ENCODE measurements at regions not wholly inside any gene's neighbourhood (a gene's known extent, or its start where the extent isn't known, plus 50 kb on each side); places are given as distances from the start of the nearest gene placed in this dataset.

DNA sequence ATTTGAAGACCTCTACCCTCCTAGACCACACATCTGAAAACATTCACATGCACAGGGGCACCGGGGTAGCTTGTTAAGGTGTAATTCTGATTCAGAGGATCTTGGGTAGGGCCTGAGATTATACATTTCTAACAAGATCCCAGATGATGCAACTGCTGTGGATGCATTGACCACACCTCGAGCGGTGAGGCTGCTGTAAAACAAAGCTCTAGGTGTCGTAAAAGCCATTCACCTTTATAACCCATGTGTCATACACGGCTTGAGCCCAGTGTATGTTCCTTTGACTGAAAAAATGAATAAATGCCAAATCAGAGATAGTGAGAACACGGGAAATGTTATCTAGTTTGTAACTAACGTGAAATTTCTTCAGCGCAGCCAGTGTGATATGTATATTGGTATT, 1578.2 kb upstream of the WWC1 start:
- Histone ChIP-seq H3K9ac (ENCODE audit: insufficient read depth, low read length, poor library complexity, severe bottlenecking) (no peak overlapping the region), H3K4me1 (ENCODE audit: control insufficient read depth in 1 of 2, insufficient read depth in 2 of 2, low read length in 2 of 2) (no peaks in the 10 kb centered on the region), H3K27me3 (ENCODE audit: control insufficient read depth in 2 of 2, insufficient read depth in 2 of 2, low read length in 2 of 2) (no peaks in the 10 kb centered on the region), H4K20me1 (ENCODE audit: insufficient read depth, low read length) (no peaks in the 10 kb centered on the region), H3K79me2 (ENCODE audit: insufficient read depth, low read length) (no peaks in the 10 kb centered on the region), H3K4me3 (replicated peaks in 1 of 3; ENCODE audit: low read depth in 2 of 3, low read length in 3 of 3) (no peak overlapping the region), H3K9me3 (replicated peaks in 1 of 2; ENCODE audit: control insufficient read depth in 1 of 2, insufficient read depth in 1 of 2, low read length in 2 of 2) (peaks cover 11 to 18% of the 10 kb centered on the region in 2 donors), H3K27ac (ENCODE audit: low read depth in 1 of 2, low read length in 2 of 2) (no peak overlapping the region), H3K36me3 (replicated peaks in 1 of 2; ENCODE audit: control insufficient read depth in 1 of 2, insufficient read depth in 2 of 2, low read length in 2 of 2) (no peaks in the 10 kb centered on the region), H3K4me2 (replicated peaks; ENCODE audit: extremely low read depth, low read length, poor library complexity, severe bottlenecking) (no peak overlapping the region), H2AFZ (ENCODE audit: insufficient read depth, low read depth, low read length, poor library complexity, severe bottlenecking) (no peak overlapping the region)
- no peak overlapping the region for H3K4me3 Mint-ChIP-seq
- 83% methylated on average over 5 of the region's 8 CpGs for WGBS (ENCODE audit: insufficient coverage)
- H3K27ac Mint-ChIP-seq: no peak overlapping the region
- peaks cover 0 to 2% (median 0%) of the 10 kb centered on the region in 3 donors for H3K27me3 Mint-ChIP-seq (ENCODE audit: low read depth in 3 of 3)
- H3K36me3 Mint-ChIP-seq: no peaks in the 10 kb centered on the region
- H3K9me3 Mint-ChIP-seq: peaks cover 7 to 24% (median 11%) of the 10 kb centered on the region in 7 donors
- intact Hi-C loops (cut with micrococcal nuclease): no loop called here
- TF ChIP-seq, protein P1, sequence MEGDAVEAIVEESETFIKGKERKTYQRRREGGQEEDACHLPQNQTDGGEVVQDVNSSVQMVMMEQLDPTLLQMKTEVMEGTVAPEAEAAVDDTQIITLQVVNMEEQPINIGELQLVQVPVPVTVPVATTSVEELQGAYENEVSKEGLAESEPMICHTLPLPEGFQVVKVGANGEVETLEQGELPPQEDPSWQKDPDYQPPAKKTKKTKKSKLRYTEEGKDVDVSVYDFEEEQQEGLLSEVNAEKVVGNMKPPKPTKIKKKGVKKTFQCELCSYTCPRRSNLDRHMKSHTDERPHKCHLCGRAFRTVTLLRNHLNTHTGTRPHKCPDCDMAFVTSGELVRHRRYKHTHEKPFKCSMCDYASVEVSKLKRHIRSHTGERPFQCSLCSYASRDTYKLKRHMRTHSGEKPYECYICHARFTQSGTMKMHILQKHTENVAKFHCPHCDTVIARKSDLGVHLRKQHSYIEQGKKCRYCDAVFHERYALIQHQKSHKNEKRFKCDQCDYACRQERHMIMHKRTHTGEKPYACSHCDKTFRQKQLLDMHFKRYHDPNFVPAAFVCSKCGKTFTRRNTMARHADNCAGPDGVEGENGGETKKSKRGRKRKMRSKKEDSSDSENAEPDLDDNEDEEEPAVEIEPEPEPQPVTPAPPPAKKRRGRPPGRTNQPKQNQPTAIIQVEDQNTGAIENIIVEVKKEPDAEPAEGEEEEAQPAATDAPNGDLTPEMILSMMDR (IDR thresholded peaks at IDR 0.05): no peak
- DNase-seq: no peak
- H3K4me1 Mint-ChIP-seq: no peaks in the 10 kb centered on the region

DNA sequence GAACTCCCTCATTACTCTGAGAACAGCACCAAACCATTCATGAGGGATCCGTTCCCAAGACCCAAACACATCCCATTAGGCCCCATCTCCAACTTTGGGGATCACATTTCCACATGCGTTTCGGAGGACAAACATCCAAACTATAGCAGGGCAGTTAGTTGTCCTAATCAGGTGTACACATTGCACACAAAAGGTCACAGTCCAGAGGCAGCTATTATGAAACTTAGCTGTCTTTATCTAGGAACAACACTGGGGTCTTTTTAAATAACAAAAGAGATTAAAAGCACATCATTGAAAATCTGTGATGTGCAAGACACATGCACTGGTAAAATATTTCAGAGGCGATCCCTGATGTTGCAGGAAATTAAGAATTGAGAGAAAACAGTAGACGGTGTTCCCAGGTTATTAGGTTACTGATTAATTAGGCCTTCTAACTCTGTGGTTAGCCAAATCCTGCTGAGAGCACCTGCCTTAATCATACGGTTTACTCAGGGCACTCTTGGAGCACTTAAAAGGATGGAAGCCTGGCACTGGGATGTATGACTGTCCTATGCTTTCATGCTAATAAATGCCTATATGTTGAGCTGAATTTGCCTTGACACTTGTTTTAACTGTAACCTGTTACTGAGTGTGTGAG, 1574.5 kb upstream of the WWC1 start:
- Mint-ChIP-seq H3K27me3 (ENCODE audit: low read depth in 3 of 3) (peaks cover 0 to 2% (median 0%) of the 10 kb centered on the region in 3 donors), H3K27ac (no peak overlapping the region), H3K4me3 (no peak overlapping the region), H3K9me3 (peaks cover 4 to 33% (median 10%) of the 10 kb centered on the region in 7 donors), H3K36me3 (no peaks in the 10 kb centered on the region), H3K4me1 (no peaks in the 10 kb centered on the region)
- Histone ChIP-seq H3K27ac (ENCODE audit: low read depth in 1 of 2, low read length in 2 of 2) (no peak overlapping the region), H2AFZ (ENCODE audit: insufficient read depth, low read depth, low read length, poor library complexity, severe bottlenecking) (no peak overlapping the region), H4K20me1 (ENCODE audit: insufficient read depth, low read length) (no peaks in the 10 kb centered on the region), H3K79me2 (ENCODE audit: insufficient read depth, low read length) (no peaks in the 10 kb centered on the region), H3K4me2 (replicated peaks; ENCODE audit: extremely low read depth, low read length, poor library complexity, severe bottlenecking) (no peak overlapping the region), H3K9ac (ENCODE audit: insufficient read depth, low read length, poor library complexity, severe bottlenecking) (no peak overlapping the region), H3K4me1 (ENCODE audit: control insufficient read depth in 1 of 2, insufficient read depth in 2 of 2, low read length in 2 of 2) (no peaks in the 10 kb centered on the region), H3K4me3 (replicated peaks in 1 of 3; ENCODE audit: low read depth in 2 of 3, low read length in 3 of 3) (no peak overlapping the region), H3K27me3 (ENCODE audit: control insufficient read depth in 2 of 2, insufficient read depth in 2 of 2, low read length in 2 of 2) (no peaks in the 10 kb centered on the region), H3K36me3 (replicated peaks in 1 of 2; ENCODE audit: control insufficient read depth in 1 of 2, insufficient read depth in 2 of 2, low read length in 2 of 2) (no peaks in the 10 kb centered on the region), H3K9me3 (replicated peaks in 1 of 2; ENCODE audit: control insufficient read depth in 1 of 2, insufficient read depth in 1 of 2, low read length in 2 of 2) (peaks cover 20 to 22% of the 10 kb centered on the region in 2 donors)
- TF ChIP-seq, protein P1 (IDR thresholded peaks at IDR 0.05): no peak
- 79% methylated on average over 6 of the region's 6 CpGs for WGBS (ENCODE audit: insufficient coverage)
- intact Hi-C loops (cut with micrococcal nuclease): no loop called here
- no peak for DNase-seq

All from CD14-positive monocyte (primary cell).